ENCODE measurements at regions not wholly inside any gene's neighbourhood (a gene's known extent, or its start where the extent isn't known, plus 50 kb on each side); places are given as distances from the start of the nearest gene placed in this dataset.

DNA sequence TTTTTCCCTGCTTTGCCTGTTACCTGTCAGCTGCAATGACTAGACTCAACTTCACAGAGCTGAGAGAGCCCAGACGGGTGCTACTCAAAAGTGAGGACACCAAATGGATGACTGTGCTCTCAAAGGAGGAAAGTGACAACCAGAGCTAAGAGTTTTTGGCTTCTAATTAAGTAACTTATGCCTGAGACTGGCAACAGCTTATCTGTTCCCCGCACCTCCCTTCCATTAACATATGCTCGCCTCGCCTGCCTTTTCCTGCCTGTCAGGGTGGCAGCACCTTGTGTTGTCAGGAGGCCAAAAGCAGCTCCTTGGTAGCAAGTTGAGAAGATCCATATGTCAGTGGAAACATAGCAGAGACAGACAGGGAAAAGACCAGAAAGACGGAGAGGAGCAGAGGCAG lies 573.9 kb upstream of the KIRREL3 start:
- Histone ChIP-seq H3K27me3 (ENCODE audit: insufficient read depth) (no peaks in the 10 kb centered on the region), H3K27ac (ENCODE audit: low read depth) (no peak overlapping the region), H3K4me3 (no peak overlapping the region), H3K4me1 (ENCODE audit: insufficient read depth) (peaks cover 10% of the 10 kb centered on the region), H3K79me2 (replicated peaks; ENCODE audit: insufficient read depth) (no peaks in the 10 kb centered on the region), H3F3A (replicated peaks; ENCODE audit: low read depth) (no peaks in the 10 kb centered on the region), H3K36me3 (ENCODE audit: insufficient read depth) (no peaks in the 10 kb centered on the region), H4K20me1 (replicated peaks; ENCODE audit: insufficient read depth) (no peaks in the 10 kb centered on the region), H3K9me2 (ENCODE audit: insufficient read depth) (no peaks in the 10 kb centered on the region; the same call in 1 of the 2 replicates), H2AFZ (peak overlapping the region; percentile 64), H3K4me2 (0 out of 2 replicates have a peak overlapping the region, but pooled peaks have one; percentile 11)
- no peaks in the 10 kb centered on the region; the same call in 2 of the 3 replicates for H3K9me3 Mint-ChIP-seq
- ATAC-seq: peak; percentile 47; the same call in 2 of the 3 replicates
- H3K36me3 Mint-ChIP-seq (ENCODE audit: low read depth): no peaks in the 10 kb centered on the region
- no peaks in the 10 kb centered on the region for H3K27me3 Mint-ChIP-seq (ENCODE audit: insufficient read depth, low read depth, poor library complexity)
- H3K4me3 Mint-ChIP-seq: no peak overlapping the region
- peak; percentile 20 for DNase-seq (ENCODE audit: low spot score)
- peaks cover 22% of the 10 kb centered on the region for H3K4me1 Mint-ChIP-seq
- TF ChIP-seq, protein P1, sequence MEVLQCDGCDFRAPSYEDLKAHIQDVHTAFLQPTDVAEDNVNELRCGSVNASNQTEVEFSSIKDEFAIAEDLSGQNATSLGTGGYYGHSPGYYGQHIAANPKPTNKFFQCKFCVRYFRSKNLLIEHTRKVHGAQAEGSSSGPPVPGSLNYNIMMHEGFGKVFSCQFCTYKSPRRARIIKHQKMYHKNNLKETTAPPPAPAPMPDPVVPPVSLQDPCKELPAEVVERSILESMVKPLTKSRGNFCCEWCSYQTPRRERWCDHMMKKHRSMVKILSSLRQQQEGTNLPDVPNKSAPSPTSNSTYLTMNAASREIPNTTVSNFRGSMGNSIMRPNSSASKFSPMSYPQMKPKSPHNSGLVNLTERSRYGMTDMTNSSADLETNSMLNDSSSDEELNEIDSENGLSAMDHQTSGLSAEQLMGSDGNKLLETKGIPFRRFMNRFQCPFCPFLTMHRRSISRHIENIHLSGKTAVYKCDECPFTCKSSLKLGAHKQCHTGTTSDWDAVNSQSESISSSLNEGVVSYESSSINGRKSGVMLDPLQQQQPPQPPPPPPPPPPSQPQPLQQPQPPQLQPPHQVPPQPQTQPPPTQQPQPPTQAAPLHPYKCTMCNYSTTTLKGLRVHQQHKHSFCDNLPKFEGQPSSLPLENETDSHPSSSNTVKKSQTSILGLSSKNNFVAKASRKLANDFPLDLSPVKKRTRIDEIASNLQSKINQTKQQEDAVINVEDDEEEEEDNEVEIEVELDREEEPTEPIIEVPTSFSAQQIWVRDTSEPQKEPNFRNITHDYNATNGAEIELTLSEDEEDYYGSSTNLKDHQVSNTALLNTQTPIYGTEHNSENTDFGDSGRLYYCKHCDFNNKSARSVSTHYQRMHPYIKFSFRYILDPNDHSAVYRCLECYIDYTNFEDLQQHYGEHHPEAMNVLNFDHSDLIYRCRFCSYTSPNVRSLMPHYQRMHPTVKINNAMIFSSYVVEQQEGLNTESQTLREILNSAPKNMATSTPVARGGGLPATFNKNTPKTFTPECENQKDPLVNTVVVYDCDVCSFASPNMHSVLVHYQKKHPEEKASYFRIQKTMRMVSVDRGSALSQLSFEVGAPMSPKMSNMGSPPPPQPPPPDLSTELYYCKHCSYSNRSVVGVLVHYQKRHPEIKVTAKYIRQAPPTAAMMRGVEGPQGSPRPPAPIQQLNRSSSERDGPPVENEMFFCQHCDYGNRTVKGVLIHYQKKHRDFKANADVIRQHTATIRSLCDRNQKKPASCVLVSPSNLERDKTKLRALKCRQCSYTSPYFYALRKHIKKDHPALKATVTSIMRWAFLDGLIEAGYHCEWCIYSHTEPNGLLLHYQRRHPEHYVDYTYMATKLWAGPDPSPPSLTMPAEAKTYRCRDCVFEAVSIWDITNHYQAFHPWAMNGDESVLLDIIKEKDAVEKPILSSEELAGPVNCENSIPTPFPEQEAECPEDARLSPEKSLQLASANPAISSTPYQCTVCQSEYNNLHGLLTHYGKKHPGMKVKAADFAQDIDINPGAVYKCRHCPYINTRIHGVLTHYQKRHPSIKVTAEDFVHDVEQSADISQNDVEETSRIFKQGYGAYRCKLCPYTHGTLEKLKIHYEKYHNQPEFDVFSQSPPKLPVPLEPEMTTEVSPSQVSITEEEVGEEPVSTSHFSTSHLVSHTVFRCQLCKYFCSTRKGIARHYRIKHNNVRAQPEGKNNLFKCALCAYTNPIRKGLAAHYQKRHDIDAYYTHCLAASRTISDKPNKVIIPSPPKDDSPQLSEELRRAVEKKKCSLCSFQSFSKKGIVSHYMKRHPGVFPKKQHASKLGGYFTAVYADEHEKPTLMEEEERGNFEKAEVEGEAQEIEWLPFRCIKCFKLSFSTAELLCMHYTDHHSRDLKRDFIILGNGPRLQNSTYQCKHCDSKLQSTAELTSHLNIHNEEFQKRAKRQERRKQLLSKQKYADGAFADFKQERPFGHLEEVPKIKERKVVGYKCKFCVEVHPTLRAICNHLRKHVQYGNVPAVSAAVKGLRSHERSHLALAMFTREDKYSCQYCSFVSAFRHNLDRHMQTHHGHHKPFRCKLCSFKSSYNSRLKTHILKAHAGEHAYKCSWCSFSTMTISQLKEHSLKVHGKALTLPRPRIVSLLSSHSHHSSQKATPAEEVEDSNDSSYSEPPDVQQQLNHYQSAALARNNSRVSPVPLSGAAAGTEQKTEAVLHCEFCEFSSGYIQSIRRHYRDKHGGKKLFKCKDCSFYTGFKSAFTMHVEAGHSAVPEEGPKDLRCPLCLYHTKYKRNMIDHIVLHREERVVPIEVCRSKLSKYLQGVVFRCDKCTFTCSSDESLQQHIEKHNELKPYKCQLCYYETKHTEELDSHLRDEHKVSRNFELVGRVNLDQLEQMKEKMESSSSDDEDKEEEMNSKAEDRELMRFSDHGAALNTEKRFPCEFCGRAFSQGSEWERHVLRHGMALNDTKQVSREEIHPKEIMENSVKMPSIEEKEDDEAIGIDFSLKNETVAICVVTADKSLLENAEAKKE (CRISPR knock-in tag; IDR thresholded peaks at IDR 0.05): no peak
- TF ChIP-seq EZH2 (IDR thresholded peaks at IDR 0.05; ENCODE audit: low read depth, unreplicated experiment) (no peak), JUNB (IDR thresholded peaks at IDR 0.05; ENCODE audit: unreplicated experiment) (no peak), ZNF331 (CRISPR knock-in tag; IDR thresholded peaks at IDR 0.05; ENCODE audit: low read depth) (no peak), POLR2AphosphoS5 (IDR thresholded peaks at IDR 0.05; ENCODE audit: low read depth) (no peak), EZH2phosphoT487 (IDR thresholded peaks at IDR 0.05; ENCODE audit: unreplicated experiment) (no peak), NANOG (IDR thresholded peaks at IDR 0.05; ENCODE audit: borderline replicate concordance) (no peak)
- TF ChIP-seq, protein P2, sequence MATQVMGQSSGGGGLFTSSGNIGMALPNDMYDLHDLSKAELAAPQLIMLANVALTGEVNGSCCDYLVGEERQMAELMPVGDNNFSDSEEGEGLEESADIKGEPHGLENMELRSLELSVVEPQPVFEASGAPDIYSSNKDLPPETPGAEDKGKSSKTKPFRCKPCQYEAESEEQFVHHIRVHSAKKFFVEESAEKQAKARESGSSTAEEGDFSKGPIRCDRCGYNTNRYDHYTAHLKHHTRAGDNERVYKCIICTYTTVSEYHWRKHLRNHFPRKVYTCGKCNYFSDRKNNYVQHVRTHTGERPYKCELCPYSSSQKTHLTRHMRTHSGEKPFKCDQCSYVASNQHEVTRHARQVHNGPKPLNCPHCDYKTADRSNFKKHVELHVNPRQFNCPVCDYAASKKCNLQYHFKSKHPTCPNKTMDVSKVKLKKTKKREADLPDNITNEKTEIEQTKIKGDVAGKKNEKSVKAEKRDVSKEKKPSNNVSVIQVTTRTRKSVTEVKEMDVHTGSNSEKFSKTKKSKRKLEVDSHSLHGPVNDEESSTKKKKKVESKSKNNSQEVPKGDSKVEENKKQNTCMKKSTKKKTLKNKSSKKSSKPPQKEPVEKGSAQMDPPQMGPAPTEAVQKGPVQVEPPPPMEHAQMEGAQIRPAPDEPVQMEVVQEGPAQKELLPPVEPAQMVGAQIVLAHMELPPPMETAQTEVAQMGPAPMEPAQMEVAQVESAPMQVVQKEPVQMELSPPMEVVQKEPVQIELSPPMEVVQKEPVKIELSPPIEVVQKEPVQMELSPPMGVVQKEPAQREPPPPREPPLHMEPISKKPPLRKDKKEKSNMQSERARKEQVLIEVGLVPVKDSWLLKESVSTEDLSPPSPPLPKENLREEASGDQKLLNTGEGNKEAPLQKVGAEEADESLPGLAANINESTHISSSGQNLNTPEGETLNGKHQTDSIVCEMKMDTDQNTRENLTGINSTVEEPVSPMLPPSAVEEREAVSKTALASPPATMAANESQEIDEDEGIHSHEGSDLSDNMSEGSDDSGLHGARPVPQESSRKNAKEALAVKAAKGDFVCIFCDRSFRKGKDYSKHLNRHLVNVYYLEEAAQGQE (IDR thresholded peaks at IDR 0.05; ENCODE audit: unreplicated experiment): no peak
- TF ChIP-seq, protein P3, sequence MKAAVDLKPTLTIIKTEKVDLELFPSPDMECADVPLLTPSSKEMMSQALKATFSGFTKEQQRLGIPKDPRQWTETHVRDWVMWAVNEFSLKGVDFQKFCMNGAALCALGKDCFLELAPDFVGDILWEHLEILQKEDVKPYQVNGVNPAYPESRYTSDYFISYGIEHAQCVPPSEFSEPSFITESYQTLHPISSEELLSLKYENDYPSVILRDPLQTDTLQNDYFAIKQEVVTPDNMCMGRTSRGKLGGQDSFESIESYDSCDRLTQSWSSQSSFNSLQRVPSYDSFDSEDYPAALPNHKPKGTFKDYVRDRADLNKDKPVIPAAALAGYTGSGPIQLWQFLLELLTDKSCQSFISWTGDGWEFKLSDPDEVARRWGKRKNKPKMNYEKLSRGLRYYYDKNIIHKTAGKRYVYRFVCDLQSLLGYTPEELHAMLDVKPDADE (IDR thresholded peaks at IDR 0.05): no peak
- TF ChIP-seq, protein P4, sequence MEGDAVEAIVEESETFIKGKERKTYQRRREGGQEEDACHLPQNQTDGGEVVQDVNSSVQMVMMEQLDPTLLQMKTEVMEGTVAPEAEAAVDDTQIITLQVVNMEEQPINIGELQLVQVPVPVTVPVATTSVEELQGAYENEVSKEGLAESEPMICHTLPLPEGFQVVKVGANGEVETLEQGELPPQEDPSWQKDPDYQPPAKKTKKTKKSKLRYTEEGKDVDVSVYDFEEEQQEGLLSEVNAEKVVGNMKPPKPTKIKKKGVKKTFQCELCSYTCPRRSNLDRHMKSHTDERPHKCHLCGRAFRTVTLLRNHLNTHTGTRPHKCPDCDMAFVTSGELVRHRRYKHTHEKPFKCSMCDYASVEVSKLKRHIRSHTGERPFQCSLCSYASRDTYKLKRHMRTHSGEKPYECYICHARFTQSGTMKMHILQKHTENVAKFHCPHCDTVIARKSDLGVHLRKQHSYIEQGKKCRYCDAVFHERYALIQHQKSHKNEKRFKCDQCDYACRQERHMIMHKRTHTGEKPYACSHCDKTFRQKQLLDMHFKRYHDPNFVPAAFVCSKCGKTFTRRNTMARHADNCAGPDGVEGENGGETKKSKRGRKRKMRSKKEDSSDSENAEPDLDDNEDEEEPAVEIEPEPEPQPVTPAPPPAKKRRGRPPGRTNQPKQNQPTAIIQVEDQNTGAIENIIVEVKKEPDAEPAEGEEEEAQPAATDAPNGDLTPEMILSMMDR (conservative IDR thresholded peaks at IDR 0.05; ENCODE audit: low read depth in 2 of 2): no peak
- H3K27ac Mint-ChIP-seq: no peak overlapping the region

Measured in GM23338 (cell line).